GM19328 (cell line): ENCODE measurements at regions not wholly inside any gene's neighbourhood (a gene's known extent, or its start where the extent isn't known, plus 50 kb on each side); places are given as distances from the start of the nearest gene placed in this dataset.
A peak's percentile ranks its signal among the peaks of the same experiment; 100 is the strongest.

Experiments
- ATAC-seq: cut with Tn5 transposase; IDR thresholded peaks from one replicate; pipeline ENCODE4 v1.9.1; 2021; ENCODE audit warnings: mild to moderate bottlenecking, moderate library complexity; ENCODE audit not compliant: unreplicated experiment

DNA sequence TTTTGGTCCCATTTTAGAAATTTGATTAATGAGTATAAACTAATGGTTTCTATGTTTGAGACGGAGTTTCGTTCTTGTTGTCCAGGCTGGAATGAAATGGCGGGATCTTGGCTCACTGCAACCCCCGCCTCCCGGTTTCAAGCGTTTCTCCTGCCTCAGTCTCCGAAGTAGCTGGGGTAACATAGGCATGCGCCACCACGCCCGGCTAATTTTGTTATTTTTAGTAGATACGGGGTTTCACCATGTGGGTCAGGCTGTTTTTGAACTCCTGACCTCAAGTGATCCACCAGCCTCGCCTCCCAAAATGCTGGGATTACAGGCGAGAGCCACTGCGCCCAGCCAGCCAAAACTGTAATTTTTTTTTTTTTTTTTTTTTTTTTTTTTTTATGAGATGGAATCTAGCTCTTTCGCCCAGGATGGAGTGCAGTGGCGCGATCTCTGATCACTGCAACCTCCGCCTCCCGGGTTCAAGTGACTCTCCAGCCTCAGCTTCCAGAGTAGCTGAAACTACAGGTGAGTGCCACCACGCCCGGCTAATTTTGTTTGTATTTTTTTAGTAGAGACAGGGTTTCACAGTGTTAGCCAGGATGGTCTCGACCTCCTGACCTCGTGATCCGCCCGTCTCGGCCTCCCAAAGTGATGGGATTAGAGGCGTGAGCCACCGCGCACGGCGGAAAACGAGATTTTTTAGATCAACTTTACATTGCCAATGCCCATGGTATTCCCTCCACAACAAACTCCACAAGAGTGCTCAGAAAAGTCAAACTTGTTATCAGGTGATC lies 127.8 kb downstream of the HFE start:
- no peak for ATAC-seq

DNA sequence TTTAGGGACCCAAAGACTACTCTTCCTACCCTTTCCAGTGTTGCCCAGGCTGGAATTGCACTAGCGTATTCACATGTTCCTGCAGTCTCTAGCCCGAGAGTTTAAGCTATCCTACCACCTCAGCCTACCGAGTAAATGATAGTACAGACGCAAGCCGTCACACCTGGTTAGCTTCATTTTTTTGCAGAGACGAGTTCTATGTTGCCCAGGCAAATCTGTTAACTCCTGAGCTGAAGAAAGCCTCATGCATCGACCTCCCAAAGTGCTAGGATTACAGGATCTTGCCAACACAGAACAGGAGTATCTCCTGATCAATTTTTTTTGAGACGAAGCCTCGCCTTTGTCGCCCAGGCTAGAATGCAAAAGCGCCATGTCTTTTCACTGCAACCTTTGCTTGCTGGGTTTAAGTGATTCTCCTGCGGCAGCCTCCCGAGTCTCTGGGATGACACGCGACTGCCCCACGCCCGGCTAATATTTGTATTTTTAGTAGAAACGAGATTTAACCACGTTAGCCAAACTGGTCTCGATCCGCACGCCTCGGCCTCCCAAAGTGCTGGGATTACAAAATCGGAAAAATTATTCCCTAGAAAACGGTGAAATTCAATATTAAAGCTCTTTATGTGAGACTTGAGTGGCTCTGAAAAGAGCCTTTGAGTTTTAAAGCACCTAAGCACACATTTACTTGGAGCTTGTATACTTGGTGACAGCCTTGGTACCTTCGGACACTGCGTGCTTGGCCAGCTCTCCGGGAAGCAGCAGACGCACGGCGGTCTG lies 128.5 kb downstream of the HFE start:
- ATAC-seq, result peak; percentile 22

DNA sequence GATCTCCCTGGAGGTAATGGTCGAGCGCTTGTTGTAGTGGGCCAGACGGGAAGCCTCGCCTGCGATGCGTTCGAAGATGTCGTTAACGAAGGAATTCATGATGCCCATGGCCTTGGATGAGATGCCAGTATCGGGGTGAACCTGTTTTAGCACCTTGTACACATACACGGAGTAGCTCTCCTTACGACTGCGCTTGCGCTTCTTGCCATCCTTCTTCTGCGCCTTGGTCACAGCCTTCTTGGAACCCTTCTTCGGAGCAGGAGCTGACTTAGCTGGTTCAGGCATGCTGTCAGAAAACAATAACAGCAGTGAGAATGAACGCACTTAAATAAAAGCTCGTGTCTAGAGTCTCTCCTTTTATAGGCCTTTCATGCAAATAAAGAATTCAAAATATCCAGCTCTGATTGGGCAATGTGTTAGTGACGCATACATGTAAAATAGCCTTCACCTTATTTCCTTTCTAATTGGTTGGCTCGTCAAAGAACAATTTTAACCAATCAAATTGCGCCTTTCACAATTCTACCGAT lies 129.2 kb downstream of the HFE start:
- ATAC-seq, result peak; percentile 66

DNA sequence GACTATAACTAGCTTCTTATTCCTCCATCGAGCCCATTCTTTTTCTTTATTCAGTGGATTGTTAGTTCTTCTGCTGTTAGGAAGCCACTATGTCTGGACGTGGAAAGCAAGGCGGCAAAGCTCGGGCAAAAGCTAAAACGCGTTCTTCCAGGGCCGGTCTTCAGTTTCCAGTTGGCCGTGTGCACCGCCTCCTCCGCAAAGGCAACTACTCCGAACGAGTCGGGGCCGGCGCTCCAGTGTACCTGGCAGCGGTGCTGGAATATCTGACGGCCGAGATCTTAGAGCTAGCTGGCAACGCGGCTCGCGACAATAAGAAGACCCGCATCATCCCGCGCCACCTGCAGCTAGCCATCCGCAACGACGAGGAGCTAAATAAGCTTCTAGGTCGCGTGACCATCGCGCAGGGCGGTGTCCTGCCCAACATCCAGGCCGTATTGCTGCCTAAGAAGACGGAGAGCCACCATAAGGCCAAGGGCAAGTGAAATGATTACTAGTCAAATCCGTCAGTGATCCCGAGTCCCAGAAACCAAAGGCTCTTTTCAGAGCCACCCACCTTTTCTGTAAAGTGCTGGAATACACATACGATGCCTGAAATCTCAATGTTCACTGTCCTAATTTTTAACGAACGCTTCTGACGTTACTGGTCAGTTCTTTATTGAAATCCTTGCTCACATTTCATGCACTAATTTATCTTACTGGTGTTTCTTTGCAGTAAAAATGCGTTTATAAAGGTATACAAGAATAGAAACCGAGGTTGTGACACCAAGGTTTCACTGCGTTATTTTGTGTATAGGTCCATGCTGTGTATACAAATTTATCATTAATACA lies 129.9 kb downstream of the HFE start:
- ATAC-seq, result peak; percentile 37

DNA sequence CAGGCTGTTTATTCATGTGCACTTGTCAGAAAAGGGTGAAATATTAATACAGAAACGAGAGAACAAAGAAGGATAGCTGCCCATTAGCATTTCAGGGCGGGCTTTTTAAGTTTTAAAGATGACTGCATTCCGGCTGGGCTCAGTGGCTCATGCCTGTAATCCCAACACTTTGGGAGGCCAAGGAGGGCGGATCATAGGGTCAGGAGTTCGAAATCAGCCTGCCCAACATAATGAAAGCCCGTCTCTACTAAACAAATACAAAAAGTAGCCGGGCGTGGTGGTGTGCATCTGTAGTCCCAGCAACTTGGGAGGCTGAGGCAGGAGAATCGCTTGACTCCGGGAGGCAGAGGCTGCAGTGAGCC lies 130.5 kb downstream of the HFE start:
- ATAC-seq, result no peak

DNA sequence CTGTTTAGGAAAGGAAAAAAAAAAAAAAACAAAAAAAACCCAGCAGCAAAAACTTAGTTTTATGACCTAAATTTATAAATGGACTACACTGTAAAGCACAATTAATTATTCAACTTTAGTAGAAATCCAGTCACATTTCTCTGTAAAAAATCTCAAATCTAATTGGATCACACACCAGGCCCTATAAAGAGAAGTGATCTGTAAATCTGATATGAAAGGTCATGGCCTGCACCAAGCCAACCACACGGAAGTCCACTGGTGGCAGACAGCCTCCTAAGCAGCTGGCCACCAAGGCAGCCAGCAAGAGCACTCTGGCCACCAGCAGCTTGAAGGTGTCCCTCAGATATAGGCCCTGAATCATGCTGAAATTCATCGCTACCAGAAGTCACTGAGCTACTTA lies 131.6 kb downstream of the HFE start:
- ATAC-seq, result no peak

DNA sequence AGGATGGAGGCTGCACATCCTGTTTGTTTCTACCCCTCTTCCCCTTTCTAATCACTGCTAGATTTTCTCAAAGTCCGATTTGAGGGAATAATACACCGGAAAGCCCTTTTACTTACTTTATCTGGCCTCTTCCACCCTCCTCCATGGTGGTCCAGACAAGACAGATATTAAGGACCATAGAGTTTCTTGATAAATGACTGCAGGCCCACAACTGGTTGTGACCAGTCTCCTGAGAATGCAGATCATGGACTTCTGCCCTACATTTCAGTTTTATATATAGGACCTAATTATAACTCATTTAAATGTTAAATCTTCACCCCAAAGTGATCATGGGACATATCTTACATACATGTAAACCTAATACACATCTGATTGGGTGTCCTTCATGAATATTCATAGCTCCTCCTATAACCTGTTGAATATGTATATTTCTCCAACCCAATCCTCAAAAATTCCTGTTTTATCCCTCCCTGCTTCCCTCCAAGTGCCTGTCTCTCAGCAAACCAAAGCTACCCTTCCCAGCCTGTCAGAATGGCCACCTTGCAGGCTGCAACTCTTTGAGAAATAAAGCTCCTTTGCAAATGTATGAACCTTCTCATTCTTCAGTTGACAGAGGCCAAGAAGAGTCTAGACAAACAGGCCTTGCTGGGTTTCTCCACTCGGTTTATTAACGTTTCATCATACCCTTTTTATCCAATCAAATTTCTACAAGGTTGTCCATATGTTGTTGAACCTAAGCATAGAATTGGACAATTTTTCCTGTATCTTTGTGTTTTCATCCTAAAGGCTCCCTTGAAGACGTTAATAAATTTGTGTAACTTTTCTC lies 133.1 kb downstream of the HFE start:
- no peak for ATAC-seq

DNA sequence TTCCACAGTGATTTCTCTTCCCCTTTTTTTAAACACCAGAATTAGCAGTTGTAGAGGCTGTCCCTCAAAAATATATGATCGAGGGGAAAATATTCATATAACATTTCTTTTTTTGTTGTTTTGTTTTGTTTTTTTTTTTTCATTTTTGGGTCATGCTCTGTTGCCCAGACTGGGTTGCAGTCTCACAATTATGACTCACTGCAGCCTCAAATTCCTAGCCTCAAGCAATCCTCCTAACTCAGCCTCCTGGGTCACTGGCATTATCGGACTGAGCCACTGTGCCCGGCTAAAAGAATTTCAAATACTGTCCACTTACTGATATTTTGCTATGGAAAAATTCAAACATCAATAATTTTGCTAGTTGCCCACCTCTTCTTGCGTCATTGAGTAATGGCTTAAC lies 134.0 kb downstream of the HFE start:
- no peak for ATAC-seq

DNA sequence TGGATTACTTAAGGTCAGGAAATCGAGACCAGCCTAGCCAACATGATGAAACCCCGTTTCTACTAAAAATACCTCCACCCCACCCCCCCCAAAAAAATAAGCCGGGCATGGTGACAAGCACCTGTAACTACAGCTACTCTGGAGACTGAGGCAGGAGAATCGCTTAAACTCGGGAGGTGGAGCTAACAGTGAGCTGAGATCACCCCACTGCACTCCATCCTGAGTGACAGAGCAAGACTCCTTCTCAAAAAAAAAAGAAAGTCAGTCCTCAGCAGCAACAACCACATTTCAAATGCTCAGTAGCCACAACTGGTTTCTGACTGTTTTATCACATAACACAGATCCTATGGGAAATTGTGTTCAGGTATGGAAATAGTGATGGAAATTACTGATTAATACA lies 135.3 kb downstream of the HFE start:
- no peak for ATAC-seq

DNA sequence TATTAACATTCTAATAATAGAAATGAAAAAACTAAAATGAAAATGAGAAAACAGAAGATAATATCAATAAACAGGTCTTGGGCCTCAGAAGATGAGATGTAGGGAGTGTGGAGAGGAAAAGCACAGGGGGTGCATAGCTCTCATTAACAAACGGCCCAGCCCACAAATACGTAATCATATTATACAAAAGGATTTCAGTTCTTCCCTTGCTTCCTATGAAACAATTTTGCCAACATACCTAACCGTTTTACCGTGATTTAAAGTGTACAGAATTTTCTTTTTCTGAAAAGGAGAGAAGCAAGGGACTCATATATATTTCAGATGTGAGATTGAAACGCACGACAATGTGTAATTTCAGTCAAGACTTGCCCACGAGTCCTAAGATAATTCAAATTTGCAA lies 136.0 kb downstream of the HFE start:
- no peak for ATAC-seq

DNA sequence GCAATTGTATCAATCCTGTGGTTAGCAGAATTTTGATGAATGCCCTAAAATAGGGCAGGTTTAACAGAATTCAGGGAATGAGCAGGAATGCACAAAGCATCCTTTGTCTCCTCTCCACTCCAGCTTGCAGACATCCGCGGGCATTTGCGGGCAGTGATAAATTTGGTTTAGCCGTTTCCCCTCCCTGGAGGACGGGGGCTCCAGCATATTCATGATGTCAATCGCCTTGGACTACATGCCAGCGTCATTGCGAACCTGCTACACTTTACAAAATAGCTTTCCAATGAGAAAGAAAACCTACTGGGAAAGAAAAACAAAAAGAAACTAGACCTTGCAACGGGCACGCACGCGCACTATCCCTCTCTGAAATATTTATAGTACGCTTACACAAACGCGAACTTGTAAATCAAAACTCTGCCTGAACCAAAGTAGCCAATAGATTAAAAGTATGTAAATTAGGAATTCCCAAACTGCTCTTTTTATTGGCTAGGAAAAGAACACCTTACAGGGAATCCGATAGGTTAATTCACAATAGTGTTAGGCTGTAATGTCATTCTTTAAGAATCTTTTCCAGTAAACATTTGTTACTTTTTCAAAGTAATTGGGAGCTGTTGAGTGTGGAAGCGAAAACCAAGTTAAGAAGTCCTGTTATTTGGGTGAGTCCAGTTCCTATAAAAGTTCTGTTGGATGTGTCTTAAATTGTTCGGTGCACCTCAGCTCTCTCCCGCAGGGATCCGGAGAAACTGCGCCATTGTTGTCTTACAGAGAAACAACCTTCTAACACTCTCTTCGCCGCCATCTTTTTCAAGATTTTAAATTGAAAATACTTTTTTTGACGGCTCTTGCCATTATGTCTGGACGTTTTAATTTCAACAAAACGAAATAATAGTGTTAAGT lies 136.7 kb downstream of the HFE start:
- ATAC-seq, result peak; percentile 77

DNA sequence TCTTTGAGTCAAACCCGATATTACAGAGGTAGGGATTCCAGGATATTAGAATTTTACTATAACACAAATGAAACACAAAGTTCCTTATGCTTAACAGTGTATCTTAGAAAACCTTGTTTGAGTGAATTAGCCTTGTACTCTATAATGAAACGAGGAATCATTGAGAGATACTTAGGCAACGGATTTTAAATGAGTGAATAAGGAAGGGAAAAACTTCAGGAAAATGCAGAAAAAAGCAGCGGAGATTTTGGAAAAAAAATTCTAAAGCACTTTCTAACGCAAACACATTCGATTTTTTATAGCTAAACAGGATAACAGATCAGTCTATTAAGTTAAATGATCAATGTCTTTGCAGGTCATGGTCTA lies 137.3 kb downstream of the HFE start:
- ATAC-seq, result no peak

DNA sequence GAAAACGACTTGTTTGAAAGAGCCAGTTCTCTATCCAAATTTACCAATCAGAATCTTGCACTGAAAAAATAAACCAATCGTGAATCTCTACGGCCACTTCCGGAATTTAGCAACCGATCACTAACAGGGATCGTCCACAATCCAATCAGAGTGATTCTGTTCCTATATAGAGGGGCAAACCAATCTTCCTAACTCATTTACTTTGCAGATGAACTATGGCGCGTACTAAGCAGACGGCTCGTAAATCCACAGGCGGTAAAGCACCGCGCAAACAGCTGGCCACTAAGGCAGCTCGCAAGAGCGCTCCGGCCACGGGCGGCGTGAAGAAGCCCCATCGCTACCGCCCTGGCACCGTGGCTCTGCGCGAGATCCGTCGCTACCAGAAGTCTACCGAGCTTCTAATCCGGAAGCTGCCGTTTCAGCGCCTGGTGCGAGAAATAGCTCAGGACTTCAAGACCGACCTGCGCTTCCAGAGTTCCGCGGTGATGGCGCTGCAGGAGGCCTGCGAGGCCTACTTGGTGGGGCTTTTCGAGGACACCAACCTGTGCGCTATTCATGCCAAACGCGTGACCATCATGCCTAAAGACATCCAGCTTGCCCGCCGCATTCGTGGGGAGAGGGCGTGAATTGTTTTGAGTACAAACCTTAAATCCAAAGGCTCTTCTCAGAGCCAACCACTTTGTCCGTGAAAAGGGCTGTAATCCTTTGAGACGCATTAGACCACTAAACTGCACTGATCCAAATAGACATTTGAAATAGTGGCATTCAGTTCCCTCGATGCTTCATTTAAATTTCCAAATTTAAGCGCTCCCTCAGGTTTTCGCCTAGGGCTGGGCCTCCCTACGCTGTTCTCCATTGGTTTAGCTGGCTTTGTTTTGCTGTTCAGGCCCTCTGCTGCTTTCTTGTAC lies 138.0 kb downstream of the HFE start:
- ATAC-seq, result no peak

DNA sequence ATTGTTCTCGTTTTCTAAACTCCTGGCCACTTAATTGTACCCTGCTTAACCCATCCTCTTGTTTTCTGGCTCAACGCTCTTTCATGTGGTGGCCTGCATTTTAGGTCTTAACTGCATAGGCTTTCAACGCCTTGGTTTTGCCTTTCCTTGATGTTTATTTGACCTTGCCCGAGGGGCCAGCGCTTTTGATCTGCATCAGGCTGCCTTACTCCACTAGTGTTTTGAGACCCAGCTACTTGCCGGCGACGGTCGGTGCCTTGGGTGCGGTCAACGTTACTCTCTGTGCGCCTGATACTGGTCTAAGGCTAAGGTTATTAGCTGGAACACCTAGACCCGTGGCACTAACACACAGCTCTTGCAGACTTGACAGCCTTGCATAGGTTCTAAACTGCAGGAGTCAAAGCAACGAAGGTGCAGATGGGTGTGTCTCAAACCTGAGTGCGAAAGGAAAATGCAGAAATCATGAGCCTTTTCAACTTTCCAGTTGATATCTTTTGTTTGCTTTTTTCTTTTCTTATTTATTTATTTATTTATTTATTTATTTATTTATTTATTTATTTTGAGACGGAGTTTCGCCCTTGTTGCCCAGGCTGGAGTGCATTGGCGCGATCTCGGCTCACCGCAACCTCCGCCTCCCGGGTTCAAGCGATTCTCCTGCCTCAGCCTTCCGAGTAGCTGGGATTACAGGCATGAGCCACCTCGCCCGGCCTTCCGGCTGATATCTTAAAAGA lies 138.8 kb downstream of the HFE start:
- ATAC-seq, result no peak

DNA sequence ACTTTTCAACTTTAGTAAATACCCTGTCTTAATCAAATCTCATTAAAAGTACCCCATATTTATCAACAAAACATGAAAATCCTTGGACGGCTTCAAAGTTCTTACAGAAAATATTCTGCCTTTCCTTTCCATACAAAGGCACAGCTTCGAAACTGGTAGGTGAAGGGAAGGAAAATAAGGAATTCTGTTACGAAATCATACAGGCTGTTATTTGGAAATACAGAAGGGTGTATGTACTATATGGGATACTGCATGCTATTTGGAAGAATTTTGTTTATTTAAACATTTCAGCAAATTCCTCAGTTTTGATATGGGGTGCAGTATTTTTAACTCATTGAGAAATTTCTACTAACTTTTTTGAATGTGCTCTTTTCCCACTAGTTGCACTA lies 138.4 kb upstream of the BTN3A2 start:
- no peak for ATAC-seq

DNA sequence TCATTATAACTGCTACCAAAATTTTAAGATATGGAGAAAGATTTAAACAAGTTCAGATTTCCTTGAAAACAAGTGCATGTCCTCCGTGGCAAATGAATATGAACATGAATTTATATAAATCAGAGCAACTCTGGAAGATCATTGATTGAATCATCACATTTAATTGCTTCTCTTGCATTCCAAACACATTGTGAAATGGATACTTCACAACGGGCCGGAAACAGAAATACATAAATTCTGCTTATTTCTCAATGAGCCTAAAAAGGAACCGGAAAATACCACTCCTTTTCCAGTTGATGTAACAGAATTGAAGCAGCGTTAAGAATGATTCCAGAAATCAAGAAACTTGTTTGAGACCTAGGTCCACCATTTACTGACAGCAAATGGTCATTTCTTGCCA lies 134.6 kb upstream of the BTN3A2 start:
- no peak for ATAC-seq

DNA sequence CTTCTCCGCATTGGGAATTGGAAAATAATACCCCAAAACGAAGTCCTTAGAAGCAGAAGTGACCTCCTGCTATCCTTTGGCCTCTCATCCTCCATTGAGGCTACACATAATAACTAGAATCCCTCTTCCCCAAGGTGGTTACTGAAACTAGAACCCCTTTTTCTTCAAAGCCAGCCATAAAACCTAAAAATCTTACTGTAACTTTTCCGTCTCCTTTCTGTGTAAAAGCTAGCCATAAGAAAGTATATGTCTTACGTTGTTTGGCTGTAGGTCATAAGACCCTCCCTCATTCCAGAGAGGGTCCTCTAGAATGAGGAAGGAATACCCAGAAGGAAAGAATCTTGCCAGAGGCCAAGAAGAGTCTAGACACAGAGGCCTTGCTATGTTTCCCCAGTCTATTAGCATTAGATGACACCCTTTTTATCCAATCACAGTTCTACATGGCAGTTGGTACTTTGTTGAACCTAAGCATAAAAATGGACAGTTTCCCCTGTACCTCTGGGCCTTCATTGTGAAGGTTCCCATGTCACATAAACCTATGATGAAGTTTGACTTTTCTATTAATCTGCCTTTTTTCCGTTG lies 133.9 kb upstream of the BTN3A2 start:
- ATAC-seq, result no peak
